Activated CD4-positive, alpha-beta T cell treated with anti-CD3 and anti-CD28 coated beads, Interleukin-2, amount 10 ng/mL, durations not matched to agents 24 days and 14 days (primary cell): ENCODE measurements at regions not wholly inside any gene's neighbourhood (a gene's known extent, or its start where the extent isn't known, plus 50 kb on each side); places are given as distances from the start of the nearest gene placed in this dataset.
"Not testable (repeated sequence)": the region's sequence is repeated elsewhere in the genome, so short reads cannot be mapped to it uniquely, and the experiment has no call there.

ENCODE experiments used
- DNase-seq: peaks from one replicate; pipeline ENCODE4 v3.0.0; 2022
- H3K27ac Mint-ChIP-seq: one replicate; pipeline ENCODE4 v1.8.0; 2022; ENCODE audit warnings: mild to moderate bottlenecking, mixed read lengths
- H3K27me3 Mint-ChIP-seq: one replicate; pipeline ENCODE4 v1.8.0; 2022; ENCODE audit warnings: mixed read lengths
- H3K36me3 Mint-ChIP-seq: one replicate; pipeline ENCODE4 v1.8.0; 2022; ENCODE audit warnings: low read depth, mild to moderate bottlenecking, mixed read lengths
- H3K4me1 Mint-ChIP-seq: one replicate; pipeline ENCODE4 v1.8.0; 2021; ENCODE audit warnings: mixed read lengths
- H3K4me3 Mint-ChIP-seq: one replicate; pipeline ENCODE4 v1.8.0; 2022; ENCODE audit warnings: mild to moderate bottlenecking, moderate library complexity, mixed read lengths
- H3K9me3 Mint-ChIP-seq: one replicate; pipeline ENCODE4 v1.8.0; 2021; ENCODE audit warnings: mixed read lengths
- intact Hi-C: fragments of 100-400 bp; cut with micrococcal nuclease; formaldehyde crosslinking; loops from one replicate; pipeline ENCODE4 v1.15.1; 2023

DNA sequence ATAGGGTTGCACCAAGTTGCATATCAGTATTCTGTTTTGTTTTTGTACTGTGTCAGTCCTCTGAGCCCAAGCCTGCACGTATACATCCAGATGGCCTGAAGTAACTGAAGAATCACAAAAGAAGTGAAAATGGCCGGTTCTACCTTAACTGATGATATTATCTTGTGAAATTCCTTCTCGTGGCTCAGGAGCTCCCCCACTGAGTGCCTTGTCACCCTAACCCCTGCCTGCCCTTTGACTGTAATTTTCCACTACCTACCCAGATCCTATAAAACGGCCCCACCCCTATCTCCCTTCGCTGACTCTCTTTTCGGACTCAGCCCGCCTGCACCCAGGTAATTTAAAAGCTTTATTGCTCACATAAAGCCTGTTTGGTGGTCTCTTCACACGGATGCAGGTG, 924.1 kb upstream of the CELF4 start:
- H3K4me1 Mint-ChIP-seq, H3K27me3 Mint-ChIP-seq, H3K36me3 Mint-ChIP-seq, intact Hi-C loops, H3K4me3 Mint-ChIP-seq, H3K9me3 Mint-ChIP-seq, H3K27ac Mint-ChIP-seq, DNase-seq: not testable (repeated sequence)

DNA sequence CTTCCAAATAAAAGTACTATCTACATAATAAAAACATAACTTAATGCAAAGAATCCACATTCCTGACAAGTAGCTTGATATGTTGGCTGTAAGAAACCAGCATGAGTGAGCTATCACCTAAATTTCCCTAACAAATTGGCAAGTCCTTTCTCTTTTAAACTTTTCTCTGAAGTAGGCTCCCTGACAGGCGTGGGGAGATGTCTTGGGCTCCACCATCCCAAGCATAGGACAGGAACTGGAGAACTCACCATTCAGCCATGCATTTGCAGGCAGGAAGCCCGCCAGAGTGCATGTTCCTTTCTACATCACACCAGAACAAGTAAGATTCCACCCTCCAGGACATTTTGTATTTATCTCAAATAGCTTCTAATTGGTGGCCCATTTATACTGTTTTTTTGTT, 921.9 kb upstream of the CELF4 start:
- Mint-ChIP-seq H3K27ac (no peak overlapping the region), H3K4me1 (no peaks in the 10 kb centered on the region), H3K36me3 (no peaks in the 10 kb centered on the region), H3K4me3 (no peak overlapping the region), H3K27me3 (no peaks in the 10 kb centered on the region), H3K9me3 (no peaks in the 10 kb centered on the region)
- no peak for DNase-seq
- intact Hi-C loops: no loop called here

DNA sequence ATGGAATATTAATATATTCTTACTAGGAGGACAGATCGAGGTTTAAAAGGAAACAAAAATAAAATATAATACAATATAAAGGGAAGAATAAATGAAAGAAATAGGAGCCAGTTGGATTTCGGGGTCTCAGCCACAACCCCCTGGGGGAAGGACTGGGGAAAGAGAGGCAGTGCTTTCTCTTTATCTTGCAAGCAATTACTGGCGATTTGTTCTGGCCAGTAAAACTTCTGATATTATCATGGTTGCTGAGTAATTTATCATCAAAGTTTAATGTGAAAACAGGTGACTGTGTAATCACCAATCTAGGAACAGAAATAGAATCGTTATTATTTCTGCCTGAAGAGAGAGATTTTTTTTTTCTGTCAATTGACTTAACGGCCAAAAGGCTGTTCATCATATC, 917.7 kb upstream of the CELF4 start:
- Mint-ChIP-seq H3K27ac (no peak overlapping the region), H3K4me1 (no peaks in the 10 kb centered on the region), H3K36me3 (no peaks in the 10 kb centered on the region), H3K4me3 (no peak overlapping the region), H3K9me3 (peaks cover 3% of the 10 kb centered on the region), H3K27me3 (no peaks in the 10 kb centered on the region)
- intact Hi-C loops: no loop called here
- DNase-seq: no peak

DNA sequence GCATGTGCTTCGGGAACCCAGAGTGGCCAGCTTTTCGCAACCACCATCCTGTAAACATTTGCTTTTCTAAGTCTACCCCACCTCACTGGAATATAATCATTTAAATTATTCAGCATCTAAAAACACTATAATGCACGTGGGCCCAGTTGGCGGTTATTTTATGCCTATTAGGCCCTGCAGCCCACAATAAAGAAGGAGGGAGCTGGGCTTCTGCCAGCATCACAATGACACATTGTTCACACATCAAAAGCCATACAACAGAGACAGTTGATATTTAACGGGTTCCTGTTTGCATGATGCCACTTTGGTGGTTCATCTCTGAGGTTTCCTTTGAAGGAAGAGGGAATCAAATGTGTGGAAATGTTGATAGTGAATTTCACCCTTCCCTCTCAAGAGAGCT, 916.0 kb upstream of the CELF4 start:
- no peaks in the 10 kb centered on the region for H3K27me3 Mint-ChIP-seq
- no peak overlapping the region for H3K27ac Mint-ChIP-seq
- DNase-seq: no peak
- no peaks in the 10 kb centered on the region for H3K4me1 Mint-ChIP-seq
- no peaks in the 10 kb centered on the region for H3K36me3 Mint-ChIP-seq
- H3K4me3 Mint-ChIP-seq: no peak overlapping the region
- intact Hi-C loops: no loop called here
- H3K9me3 Mint-ChIP-seq: peaks cover 3% of the 10 kb centered on the region

DNA sequence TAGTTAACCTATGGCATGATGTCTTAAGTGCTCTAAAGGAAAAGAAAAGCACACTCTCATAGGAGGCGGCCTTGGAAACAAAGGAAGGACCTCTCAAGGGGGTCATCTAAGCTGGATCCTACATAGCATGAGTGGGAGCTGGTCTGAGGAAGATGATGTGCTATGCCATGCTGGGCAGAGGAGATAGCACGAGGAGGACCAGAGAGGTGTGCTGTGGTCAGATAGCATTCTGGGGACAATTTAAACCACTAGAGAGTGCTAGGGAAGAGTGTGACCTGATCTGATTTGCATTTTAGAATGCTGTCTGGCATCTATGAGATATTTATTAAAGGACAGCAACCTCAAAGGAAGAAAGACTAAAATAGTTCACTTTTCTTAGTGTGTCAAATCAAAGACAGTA, 910.1 kb upstream of the CELF4 start:
- DNase-seq: no peak

DNA sequence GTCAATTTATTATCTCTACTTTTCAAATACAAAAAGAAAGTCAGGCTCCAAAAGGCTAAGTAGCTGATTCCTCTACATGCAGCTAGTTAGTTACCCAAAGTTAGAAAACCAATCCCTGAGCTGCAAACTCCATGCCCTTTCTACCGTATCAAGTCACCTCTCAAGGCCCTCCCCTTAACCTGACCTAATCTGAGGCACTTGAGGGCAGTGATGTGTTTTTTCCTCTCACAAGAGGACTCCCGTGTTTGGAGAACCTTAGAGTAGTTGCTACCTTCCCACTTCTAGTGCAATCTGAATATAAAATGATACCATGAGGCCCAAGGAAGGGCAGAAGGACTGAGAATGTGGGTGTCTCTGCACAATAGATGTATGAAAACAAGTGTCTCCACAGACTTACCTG, 907.9 kb upstream of the CELF4 start:
- Mint-ChIP-seq H3K27ac (no peak overlapping the region), H3K4me3 (no peak overlapping the region), H3K4me1 (no peaks in the 10 kb centered on the region), H3K36me3 (no peaks in the 10 kb centered on the region), H3K27me3 (no peaks in the 10 kb centered on the region), H3K9me3 (peaks cover 3% of the 10 kb centered on the region)
- no peak for DNase-seq
- intact Hi-C loops: no loop called here

More for the DNA sequence above, 910.1 kb upstream of the CELF4 start:
- no peaks in the 10 kb centered on the region for H3K4me1 Mint-ChIP-seq
- no peak overlapping the region for H3K4me3 Mint-ChIP-seq
- intact Hi-C loops: no loop called here
- H3K9me3 Mint-ChIP-seq: peaks cover 3% of the 10 kb centered on the region
- no peak overlapping the region for H3K27ac Mint-ChIP-seq
- H3K36me3 Mint-ChIP-seq: no peaks in the 10 kb centered on the region
- H3K27me3 Mint-ChIP-seq: no peaks in the 10 kb centered on the region

DNA sequence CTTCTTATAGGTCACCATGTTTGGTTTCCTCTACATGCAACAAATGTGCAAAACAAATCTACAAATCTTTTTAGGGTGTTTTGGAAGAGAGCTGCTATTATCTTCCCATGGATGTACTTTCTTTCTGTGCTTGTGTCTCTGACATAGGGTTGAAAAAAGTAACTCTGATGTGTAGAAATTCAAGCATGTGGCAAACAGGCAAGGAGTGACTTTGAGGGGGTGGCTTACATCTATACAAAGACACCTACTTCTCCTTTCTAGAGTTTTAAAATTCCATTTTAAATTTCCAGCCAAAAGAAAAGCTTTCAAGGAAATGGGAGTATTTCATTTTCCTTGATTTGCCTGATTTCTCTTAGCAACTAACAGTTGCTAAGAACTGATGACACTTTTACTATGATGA, 904.8 kb upstream of the CELF4 start:
- Mint-ChIP-seq H3K27ac (no peak overlapping the region), H3K27me3 (no peaks in the 10 kb centered on the region), H3K9me3 (peaks cover 3% of the 10 kb centered on the region), H3K4me3 (no peak overlapping the region), H3K4me1 (no peaks in the 10 kb centered on the region), H3K36me3 (no peaks in the 10 kb centered on the region)
- no peak for DNase-seq
- intact Hi-C loops: no loop called here

DNA sequence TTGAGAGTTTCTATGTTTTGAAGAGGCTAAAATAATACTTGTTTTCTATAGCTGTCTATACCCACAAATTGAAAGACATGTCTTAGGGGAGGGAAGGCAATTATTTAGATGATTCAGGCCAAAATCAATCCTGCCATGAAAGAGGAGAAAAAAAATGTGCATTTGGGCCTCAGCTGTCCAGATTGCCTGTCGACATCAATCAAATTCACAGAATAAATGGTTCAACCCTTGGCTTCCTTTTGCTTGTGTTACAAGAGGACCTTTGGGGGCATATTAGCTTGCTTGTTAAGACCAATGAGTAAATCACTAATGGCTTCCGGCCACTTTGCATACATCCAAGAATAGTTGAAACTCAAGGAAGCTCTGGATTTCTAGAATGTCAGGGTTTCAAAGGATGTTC, 900.8 kb upstream of the CELF4 start:
- no peaks in the 10 kb centered on the region for H3K36me3 Mint-ChIP-seq
- no peak overlapping the region for H3K4me3 Mint-ChIP-seq
- H3K9me3 Mint-ChIP-seq: peaks cover 3% of the 10 kb centered on the region
- H3K4me1 Mint-ChIP-seq: no peaks in the 10 kb centered on the region
- no peaks in the 10 kb centered on the region for H3K27me3 Mint-ChIP-seq
- no peak for DNase-seq
- intact Hi-C loops: no loop called here
- H3K27ac Mint-ChIP-seq: no peak overlapping the region

DNA sequence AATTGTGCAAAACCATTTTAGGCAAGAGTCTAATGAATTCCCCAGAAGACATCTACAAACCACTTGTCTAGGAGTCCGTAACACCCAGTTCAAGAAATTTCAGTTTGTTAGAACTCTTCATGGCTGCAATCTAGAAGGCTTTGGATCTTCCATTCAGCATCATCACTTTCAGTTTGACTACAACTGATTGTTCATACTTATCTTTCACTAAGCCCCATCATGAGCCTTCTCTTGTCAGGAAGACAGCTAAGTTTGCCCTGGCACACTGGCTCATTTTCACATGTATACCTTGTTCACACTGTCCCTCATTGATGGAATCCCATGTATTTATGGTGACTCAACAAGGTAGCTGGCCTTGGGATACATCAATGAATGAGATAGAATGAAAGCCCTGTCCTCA, 898.4 kb upstream of the CELF4 start:
- peaks cover 3% of the 10 kb centered on the region for H3K9me3 Mint-ChIP-seq
- no peak overlapping the region for H3K4me3 Mint-ChIP-seq
- H3K36me3 Mint-ChIP-seq: no peaks in the 10 kb centered on the region
- no peak for DNase-seq
- no peaks in the 10 kb centered on the region for H3K27me3 Mint-ChIP-seq
- H3K4me1 Mint-ChIP-seq: no peaks in the 10 kb centered on the region
- H3K27ac Mint-ChIP-seq: no peak overlapping the region
- intact Hi-C loops: no loop called here

DNA sequence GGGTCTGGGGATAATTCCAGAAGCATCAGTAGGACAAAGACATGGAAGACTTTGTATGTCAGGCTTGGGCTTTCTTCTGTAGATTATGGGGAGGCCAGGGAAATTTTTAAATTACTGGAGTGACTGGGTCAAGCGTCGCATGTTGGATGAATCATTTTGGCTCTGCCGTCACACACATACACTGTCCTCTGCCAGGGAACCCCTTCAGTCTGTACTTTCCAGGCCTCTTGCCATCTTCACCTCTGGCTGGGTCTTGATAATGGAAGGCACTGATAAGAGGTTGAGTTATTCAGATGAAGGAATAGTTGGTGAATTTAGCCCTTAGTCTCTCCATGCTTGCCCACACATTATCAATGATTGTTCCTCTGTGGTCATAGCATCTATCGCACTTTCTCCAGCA, 895.1 kb upstream of the CELF4 start:
- no peaks in the 10 kb centered on the region for H3K27me3 Mint-ChIP-seq
- no peak for DNase-seq
- no peaks in the 10 kb centered on the region for H3K4me1 Mint-ChIP-seq
- H3K9me3 Mint-ChIP-seq: peaks cover 3% of the 10 kb centered on the region
- H3K4me3 Mint-ChIP-seq: no peak overlapping the region
- no peak overlapping the region for H3K27ac Mint-ChIP-seq
- no peaks in the 10 kb centered on the region for H3K36me3 Mint-ChIP-seq
- intact Hi-C loops: no loop called here

DNA sequence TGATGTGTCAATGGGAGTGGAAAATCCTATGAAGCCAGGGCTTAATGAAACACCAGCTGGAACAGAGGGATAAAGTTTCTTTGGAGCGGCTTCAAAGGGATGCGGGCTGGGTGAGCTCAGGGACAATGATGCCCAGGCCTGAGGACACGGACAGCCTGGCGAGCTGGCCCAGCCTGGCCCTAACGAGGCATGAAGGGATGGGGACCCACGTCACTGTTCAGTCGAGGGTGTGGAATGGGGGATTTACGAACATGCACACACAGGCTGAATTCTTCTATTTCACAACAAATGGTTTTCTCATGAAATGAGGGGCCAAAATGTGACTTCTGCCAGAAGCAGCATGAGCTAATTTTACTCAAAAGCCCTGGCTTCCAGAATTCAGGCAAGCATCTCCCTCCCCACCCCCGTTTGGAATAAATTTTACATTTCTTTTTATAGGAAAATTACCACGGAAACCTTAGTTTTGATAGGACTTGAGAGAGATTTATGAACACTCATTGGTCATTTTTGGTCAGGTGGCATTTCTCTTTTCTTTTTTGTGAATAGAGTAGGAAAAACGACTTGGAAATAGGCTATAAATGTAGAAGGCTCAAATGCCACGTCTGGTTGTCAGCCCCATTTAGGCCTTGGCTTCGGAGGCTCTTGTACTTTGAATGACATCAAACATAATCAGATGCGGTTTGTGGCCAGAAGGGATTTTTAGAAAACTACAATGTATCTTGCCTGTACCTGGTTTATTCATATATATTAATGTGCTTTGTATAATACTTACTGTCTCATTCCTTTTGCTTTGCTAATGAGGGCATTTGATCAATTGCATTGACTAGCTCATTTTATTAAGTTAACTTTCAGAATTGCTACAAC, 893.8 kb upstream of the CELF4 start:
- intact Hi-C loops: no loop called here
- Mint-ChIP-seq H3K4me3 (no peak overlapping the region), H3K36me3 (no peaks in the 10 kb centered on the region), H3K27ac (no peak overlapping the region), H3K27me3 (no peaks in the 10 kb centered on the region), H3K9me3 (peaks cover 3% of the 10 kb centered on the region), H3K4me1 (no peaks in the 10 kb centered on the region)
- no peak for DNase-seq

DNA sequence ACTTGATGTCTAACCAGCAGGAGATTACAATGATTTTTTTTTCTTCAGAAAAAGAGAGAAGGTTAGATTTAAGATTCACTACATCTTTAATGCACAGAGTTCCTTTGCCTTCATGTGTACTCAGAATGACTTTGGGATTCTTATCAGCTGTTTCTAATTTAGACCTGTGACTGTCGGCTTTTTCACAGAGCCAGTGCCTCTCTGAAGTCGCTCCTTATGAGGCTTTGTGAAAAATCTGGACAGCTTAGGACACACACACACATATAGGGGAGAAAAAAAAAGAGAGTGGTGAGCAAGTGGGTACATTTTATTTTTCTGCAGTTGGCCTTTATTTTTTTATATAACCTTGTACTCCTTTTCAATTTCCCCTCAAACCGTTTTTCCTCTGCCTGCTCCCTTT, 893.1 kb upstream of the CELF4 start:
- Mint-ChIP-seq H3K27me3 (no peaks in the 10 kb centered on the region), H3K27ac (no peak overlapping the region), H3K36me3 (no peaks in the 10 kb centered on the region), H3K9me3 (peaks cover 3% of the 10 kb centered on the region), H3K4me1 (no peaks in the 10 kb centered on the region), H3K4me3 (no peak overlapping the region)
- DNase-seq: no peak
- intact Hi-C loops: no loop called here

DNA sequence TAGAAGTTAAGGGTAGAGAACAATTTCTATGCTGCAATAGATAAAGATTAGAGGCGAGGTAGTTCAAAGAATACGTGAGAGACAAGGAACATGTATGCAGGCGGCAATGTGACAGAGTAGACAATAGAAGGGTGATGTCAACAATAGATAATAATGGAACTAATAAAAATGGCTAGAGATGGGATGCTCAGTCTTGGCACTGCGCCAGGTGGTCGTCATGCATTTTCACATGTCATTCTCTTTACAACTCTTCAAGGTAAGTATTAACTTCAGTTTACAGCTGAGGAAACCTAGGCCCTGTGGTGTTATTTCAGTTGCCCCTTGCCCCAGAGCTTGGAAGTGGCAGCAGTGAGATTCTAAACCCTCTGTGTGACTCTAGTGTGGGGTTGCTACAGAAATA, 890.7 kb upstream of the CELF4 start:
- H3K9me3 Mint-ChIP-seq: no peaks in the 10 kb centered on the region
- H3K27me3 Mint-ChIP-seq: no peaks in the 10 kb centered on the region
- no peaks in the 10 kb centered on the region for H3K4me1 Mint-ChIP-seq
- intact Hi-C loops: no loop called here
- H3K27ac Mint-ChIP-seq: no peak overlapping the region
- no peak for DNase-seq
- no peak overlapping the region for H3K4me3 Mint-ChIP-seq
- H3K36me3 Mint-ChIP-seq: no peaks in the 10 kb centered on the region

DNA sequence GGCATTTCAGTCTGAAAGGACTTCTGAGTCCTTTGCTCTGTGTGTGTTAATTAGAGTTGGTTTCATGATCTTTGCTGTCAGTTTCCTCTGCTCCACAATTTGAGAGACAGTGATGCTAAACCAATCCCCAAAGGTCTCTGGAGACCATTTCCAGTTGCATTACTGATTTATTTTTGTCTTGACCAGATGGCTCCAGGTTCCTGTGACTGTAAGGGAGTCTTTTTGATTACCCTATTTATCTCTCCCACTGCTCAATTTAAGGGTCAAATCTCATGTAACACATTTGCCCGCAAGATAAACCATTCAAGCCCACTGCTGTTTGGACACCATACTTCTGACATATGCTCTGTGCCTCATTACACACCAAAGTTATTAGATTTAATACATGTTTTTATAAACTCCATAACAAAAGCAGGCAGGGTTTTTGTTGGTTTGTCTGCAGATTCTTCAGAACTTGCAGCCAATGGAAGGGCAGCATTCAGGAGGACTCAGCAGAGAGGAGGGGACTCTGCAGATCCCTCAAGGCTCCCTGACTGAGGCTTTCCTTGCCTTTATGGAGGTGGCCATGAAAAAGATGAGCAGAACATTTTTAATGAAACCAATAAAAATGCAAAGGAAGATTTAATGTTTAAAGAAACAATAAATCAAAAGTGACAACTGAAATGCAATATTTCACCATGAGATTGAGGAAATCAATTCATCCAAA, 889.3 kb upstream of the CELF4 start:
- Mint-ChIP-seq H3K36me3 (no peaks in the 10 kb centered on the region), H3K4me1 (no peaks in the 10 kb centered on the region), H3K27me3 (no peaks in the 10 kb centered on the region), H3K4me3 (no peak overlapping the region), H3K9me3 (no peaks in the 10 kb centered on the region), H3K27ac (no peak overlapping the region)
- no peak for DNase-seq
- intact Hi-C loops: no loop called here

DNA sequence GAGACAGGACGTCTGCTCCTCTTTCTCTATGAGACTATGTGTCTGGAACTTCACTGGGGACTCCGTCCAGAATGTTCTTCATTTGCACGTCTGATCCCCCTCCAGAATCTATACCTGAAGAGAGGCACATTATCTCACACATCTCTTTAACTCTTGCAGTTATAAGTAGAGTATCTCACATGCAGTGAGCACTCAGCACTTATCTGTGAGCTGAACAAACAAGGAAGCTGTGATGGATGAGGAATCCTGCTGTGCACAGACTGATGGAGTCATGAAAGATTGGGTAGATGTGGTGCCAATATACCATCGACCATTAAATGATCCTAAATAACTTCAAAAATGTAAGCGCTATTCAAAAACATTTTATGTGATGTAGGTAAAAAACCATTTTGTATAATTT, 888.3 kb upstream of the CELF4 start:
- intact Hi-C loops: no loop called here
- no peak overlapping the region for H3K4me3 Mint-ChIP-seq

More for the DNA sequence above, 888.3 kb upstream of the CELF4 start:
- H3K27ac Mint-ChIP-seq: no peak overlapping the region
- no peaks in the 10 kb centered on the region for H3K4me1 Mint-ChIP-seq
- no peaks in the 10 kb centered on the region for H3K27me3 Mint-ChIP-seq
- no peaks in the 10 kb centered on the region for H3K36me3 Mint-ChIP-seq
- H3K9me3 Mint-ChIP-seq: no peaks in the 10 kb centered on the region
- DNase-seq: no peak
